ENCODE measurements at regions not wholly inside any gene's neighbourhood (a gene's known extent, or its start where the extent isn't known, plus 50 kb on each side); places are given as distances from the start of the nearest gene placed in this dataset.

- Histone ChIP-seq H2AK5ac (ENCODE audit: insufficient read length, low read length) (no peak overlapping the region), H3K23me2 (ENCODE audit: insufficient read length, low read depth, low read length, poor library complexity, severe bottlenecking) (no peaks in the 10 kb centered on the region), H3K4me2 (ENCODE audit: insufficient read depth, insufficient read length, low read length) (no peak overlapping the region), H3K9me3 (ENCODE audit: control insufficient read depth, low read depth, low read length) (no peaks in the 10 kb centered on the region), H3K18ac (ENCODE audit: insufficient read length, low read depth, low read length) (no peak overlapping the region), H2BK5ac (ENCODE audit: insufficient read length, low read length) (no peak overlapping the region), H2BK15ac (ENCODE audit: low read depth, low read length) (no peak overlapping the region), H3K9ac (ENCODE audit: extremely low read depth, insufficient read length, low read length) (no peak overlapping the region), H2BK20ac (ENCODE audit: low read depth, low read length, poor library complexity, severe bottlenecking) (no peak overlapping the region), H3K27me3 (ENCODE audit: insufficient read depth, low read length) (no peaks in the 10 kb centered on the region), H3K27ac (ENCODE audit: insufficient read length, low read depth, low read length) (no peak overlapping the region), H3T11ph (ENCODE audit: low read length) (no peak overlapping the region), H2BK12ac (ENCODE audit: insufficient read length, low read depth, low read length) (no peak overlapping the region), H3K4ac (ENCODE audit: low read depth, low read length) (no peak overlapping the region), H3K14ac (ENCODE audit: insufficient read depth, low read length) (no peak overlapping the region), H3K79me1 (ENCODE audit: insufficient read depth, low read depth, low read length, poor library complexity, severe bottlenecking) (no peaks in the 10 kb centered on the region), H3K56ac (ENCODE audit: insufficient read length, low read depth, low read length) (no peak overlapping the region), H3K4me1 (ENCODE audit: insufficient read depth, low read length) (no peaks in the 10 kb centered on the region), H4K91ac (ENCODE audit: insufficient read length, low read depth, low read length) (no peak overlapping the region), H3K23ac (ENCODE audit: insufficient read length, low read depth, low read length) (no peak overlapping the region), H2AFZ (ENCODE audit: low read length) (no peak overlapping the region), H4K8ac (replicated peaks; ENCODE audit: insufficient read length, low read depth, low read length) (no peak overlapping the region), H3K79me2 (ENCODE audit: insufficient read depth, low read length) (no peaks in the 10 kb centered on the region), H2BK120ac (ENCODE audit: low read depth, low read length, poor library complexity, severe bottlenecking) (no peak overlapping the region), H4K5ac (ENCODE audit: insufficient read length, low read depth, low read length) (no peak overlapping the region), H4K20me1 (ENCODE audit: control insufficient read depth, insufficient read depth, insufficient read length) (no peaks in the 10 kb centered on the region)
- H3K4me3 Mint-ChIP-seq = no peak overlapping the region
- no peak overlapping the region for H3K27ac Mint-ChIP-seq
- no peak for TF ChIP-seq CTCF (conservative IDR thresholded peaks at IDR 0.05)
- no peaks in the 10 kb centered on the region for H3K36me3 Mint-ChIP-seq (ENCODE audit: insufficient read depth in 1 of 3, low read depth in 3 of 3)
- DNase-seq = no peak
- H3K27me3 Mint-ChIP-seq (ENCODE audit: low read depth) = no peaks in the 10 kb centered on the region
- no CpG with 5 or more reads among the region's 3 CpGs for WGBS (ENCODE audit: extremely low coverage, insufficient read length, low lambda C conversion rate)
- no peaks in the 10 kb centered on the region for H3K9me3 Mint-ChIP-seq
- H3K4me1 Mint-ChIP-seq = peaks cover 26 to 27% of the 10 kb centered on the region in 2 experiments
Observed at GRCh38 chr18:56505293-56505692, 133.1 kb downstream of the TXNL1 start.
